ENCODE measurements at regions not wholly inside any gene's neighbourhood (a gene's known extent, or its start where the extent isn't known, plus 50 kb on each side); places are given as distances from the start of the nearest gene placed in this dataset.

DNA sequence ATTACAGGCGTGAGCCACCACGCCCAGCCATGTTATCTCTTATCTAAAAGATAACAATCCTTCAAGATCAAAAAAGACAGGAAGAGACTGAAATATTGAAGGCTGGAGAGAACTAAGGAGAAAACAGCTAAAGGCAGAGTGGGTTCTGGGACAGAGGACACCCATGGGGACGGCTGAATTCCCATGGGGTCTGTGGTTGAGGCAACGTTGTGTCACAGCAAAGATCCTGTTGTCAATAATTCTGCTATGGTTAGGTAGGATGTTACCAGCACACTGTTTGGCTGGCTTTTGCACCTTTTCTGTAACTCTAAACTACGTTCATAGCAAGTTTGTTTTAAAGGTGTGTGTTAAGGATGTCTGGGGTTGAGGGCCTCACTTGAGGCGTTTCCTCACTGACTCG, 137.7 kb upstream of the APCDD1 start:
- Histone ChIP-seq H3K4me1 (ENCODE audit: insufficient read depth, low read length, poor library complexity, severe bottlenecking) (no peaks in the 10 kb centered on the region), H3K9me2 (replicated peaks; ENCODE audit: low read depth, low read length) (no peaks in the 10 kb centered on the region), H3K79me2 (ENCODE audit: insufficient read depth, low read length) (no peaks in the 10 kb centered on the region), H4K20me1 (ENCODE audit: insufficient read depth, low read length, poor library complexity, severe bottlenecking) (no peaks in the 10 kb centered on the region), H3K4me3 (ENCODE audit: low read length, poor library complexity, severe bottlenecking) (no peak overlapping the region), H3K9ac (ENCODE audit: low read depth, low read length, poor library complexity, severe bottlenecking) (no peak overlapping the region), H2AFZ (ENCODE audit: low read length) (no peak overlapping the region), H3K27me3 (ENCODE audit: insufficient read depth, low read length, poor library complexity, severe bottlenecking) (no peaks in the 10 kb centered on the region), H3F3A (ENCODE audit: low read depth) (no peaks in the 10 kb centered on the region), H3K36me3 (ENCODE audit: insufficient read depth, low read length) (no peaks in the 10 kb centered on the region), H3K9me3 (ENCODE audit: insufficient read depth, low read depth, low read length) (no peaks in the 10 kb centered on the region), H3K4me2 (ENCODE audit: low read depth, low read length, poor library complexity, severe bottlenecking) (no peak overlapping the region)
- no peak for TF ChIP-seq EZH2phosphoT487 (IDR thresholded peaks at IDR 0.05; ENCODE audit: borderline replicate concordance)
- TF ChIP-seq, protein P1, sequence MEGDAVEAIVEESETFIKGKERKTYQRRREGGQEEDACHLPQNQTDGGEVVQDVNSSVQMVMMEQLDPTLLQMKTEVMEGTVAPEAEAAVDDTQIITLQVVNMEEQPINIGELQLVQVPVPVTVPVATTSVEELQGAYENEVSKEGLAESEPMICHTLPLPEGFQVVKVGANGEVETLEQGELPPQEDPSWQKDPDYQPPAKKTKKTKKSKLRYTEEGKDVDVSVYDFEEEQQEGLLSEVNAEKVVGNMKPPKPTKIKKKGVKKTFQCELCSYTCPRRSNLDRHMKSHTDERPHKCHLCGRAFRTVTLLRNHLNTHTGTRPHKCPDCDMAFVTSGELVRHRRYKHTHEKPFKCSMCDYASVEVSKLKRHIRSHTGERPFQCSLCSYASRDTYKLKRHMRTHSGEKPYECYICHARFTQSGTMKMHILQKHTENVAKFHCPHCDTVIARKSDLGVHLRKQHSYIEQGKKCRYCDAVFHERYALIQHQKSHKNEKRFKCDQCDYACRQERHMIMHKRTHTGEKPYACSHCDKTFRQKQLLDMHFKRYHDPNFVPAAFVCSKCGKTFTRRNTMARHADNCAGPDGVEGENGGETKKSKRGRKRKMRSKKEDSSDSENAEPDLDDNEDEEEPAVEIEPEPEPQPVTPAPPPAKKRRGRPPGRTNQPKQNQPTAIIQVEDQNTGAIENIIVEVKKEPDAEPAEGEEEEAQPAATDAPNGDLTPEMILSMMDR (conservative IDR thresholded peaks at IDR 0.05; ENCODE audit: low read length), result no peak

DNA sequence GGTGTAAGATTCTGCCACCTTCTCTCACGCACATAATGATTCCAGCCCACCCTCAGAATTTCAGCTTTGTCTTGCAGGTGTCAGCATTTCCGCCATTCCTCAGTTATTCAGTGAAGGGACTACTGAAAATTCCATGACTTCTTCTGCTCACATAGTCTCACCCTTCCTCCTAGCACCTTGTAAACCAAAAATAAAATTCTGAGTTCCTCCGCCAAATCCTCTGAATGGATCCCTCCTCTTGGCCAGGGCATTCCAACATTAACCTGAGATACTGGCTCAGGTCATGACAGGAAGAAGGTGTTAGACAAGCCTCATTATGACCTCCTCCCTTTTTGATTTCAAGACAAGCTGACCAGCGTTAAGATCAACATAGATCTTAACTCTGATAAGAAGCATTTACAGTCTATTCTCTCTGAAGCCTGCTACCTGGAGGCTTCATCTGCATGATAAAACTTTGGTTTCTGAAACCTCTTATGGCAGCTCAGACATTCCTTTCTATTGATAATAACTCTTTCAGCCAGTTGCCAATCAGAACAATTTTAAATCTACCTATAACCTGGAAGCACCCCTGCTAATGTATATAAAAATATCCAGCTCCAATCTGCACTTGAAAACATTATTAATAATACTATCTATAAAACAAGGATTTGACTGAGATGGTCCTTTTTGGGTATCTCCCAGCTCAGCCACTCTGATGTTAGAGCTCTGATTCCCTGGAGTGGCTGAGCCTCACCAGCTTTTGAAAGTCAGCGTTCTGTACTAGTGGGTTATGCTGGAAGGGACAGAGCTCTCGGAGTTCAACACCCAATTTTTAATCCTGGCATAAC, 136.4 kb upstream of the APCDD1 start:
- Histone ChIP-seq H3K79me2 (ENCODE audit: insufficient read depth, low read length) (no peaks in the 10 kb centered on the region), H3K9me3 (ENCODE audit: insufficient read depth, low read depth, low read length) (no peaks in the 10 kb centered on the region), H3K4me3 (ENCODE audit: low read length, poor library complexity, severe bottlenecking) (no peak overlapping the region), H4K20me1 (ENCODE audit: insufficient read depth, low read length, poor library complexity, severe bottlenecking) (no peaks in the 10 kb centered on the region), H3K36me3 (ENCODE audit: insufficient read depth, low read length) (no peaks in the 10 kb centered on the region), H3K4me2 (ENCODE audit: low read depth, low read length, poor library complexity, severe bottlenecking) (no peak overlapping the region), H3F3A (ENCODE audit: low read depth) (no peaks in the 10 kb centered on the region), H3K9ac (ENCODE audit: low read depth, low read length, poor library complexity, severe bottlenecking) (no peak overlapping the region), H3K4me1 (ENCODE audit: insufficient read depth, low read length, poor library complexity, severe bottlenecking) (no peaks in the 10 kb centered on the region), H2AFZ (ENCODE audit: low read length) (no peak overlapping the region), H3K9me2 (replicated peaks; ENCODE audit: low read depth, low read length) (no peaks in the 10 kb centered on the region), H3K27me3 (ENCODE audit: insufficient read depth, low read length, poor library complexity, severe bottlenecking) (no peaks in the 10 kb centered on the region)
- no peak for TF ChIP-seq EZH2phosphoT487 (IDR thresholded peaks at IDR 0.05; ENCODE audit: borderline replicate concordance)
- TF ChIP-seq, protein P1 (conservative IDR thresholded peaks at IDR 0.05; ENCODE audit: low read length), result no peak

DNA sequence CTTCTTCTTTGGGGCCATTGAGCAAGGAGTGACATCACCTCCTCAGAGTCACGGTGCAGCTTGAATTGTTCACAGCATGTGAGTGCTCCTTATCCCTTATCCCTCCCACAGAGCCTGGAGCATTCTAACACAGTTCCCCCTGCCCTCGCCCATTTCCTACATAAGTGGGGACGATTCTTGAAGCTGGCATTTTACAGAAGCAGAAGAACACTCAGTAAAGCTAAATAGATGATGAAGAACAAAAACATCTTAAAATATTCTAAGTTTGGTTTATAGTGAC, 135.8 kb upstream of the APCDD1 start:
- no peaks in the 10 kb centered on the region for H3K4me1 ChIP-seq (ENCODE audit: insufficient read depth, low read length, poor library complexity, severe bottlenecking)
- H3K9ac ChIP-seq (ENCODE audit: low read depth, low read length, poor library complexity, severe bottlenecking), result no peak overlapping the region
- no peaks in the 10 kb centered on the region for H3F3A ChIP-seq (ENCODE audit: low read depth)
- no peak overlapping the region for H3K4me2 ChIP-seq (ENCODE audit: low read depth, low read length, poor library complexity, severe bottlenecking)
- H3K36me3 ChIP-seq (ENCODE audit: insufficient read depth, low read length), result no peaks in the 10 kb centered on the region
- TF ChIP-seq EZH2phosphoT487 (IDR thresholded peaks at IDR 0.05; ENCODE audit: borderline replicate concordance), result no peak
- TF ChIP-seq, protein P1 (conservative IDR thresholded peaks at IDR 0.05; ENCODE audit: low read length), result no peak
- H4K20me1 ChIP-seq (ENCODE audit: insufficient read depth, low read length, poor library complexity, severe bottlenecking), result no peaks in the 10 kb centered on the region
- no peak overlapping the region for H2AFZ ChIP-seq (ENCODE audit: low read length)
- no peak overlapping the region for H3K4me3 ChIP-seq (ENCODE audit: low read length, poor library complexity, severe bottlenecking)
- H3K27me3 ChIP-seq (ENCODE audit: insufficient read depth, low read length, poor library complexity, severe bottlenecking), result no peaks in the 10 kb centered on the region
- H3K9me3 ChIP-seq (ENCODE audit: insufficient read depth, low read depth, low read length), result no peaks in the 10 kb centered on the region
- H3K79me2 ChIP-seq (ENCODE audit: insufficient read depth, low read length), result no peaks in the 10 kb centered on the region
- no peaks in the 10 kb centered on the region for H3K9me2 ChIP-seq (replicated peaks; ENCODE audit: low read depth, low read length)
